ENCODE measurements at regions not wholly inside any gene's neighbourhood (a gene's known extent, or its start where the extent isn't known, plus 50 kb on each side); places are given as distances from the start of the nearest gene placed in this dataset.

- no peak for DNase-seq
These were observed 92.7 kb downstream of the GADD45G start for GRCh38 chr9:89697553-89697952.

GRCh38 chr9:89698411-89699005, 93.7 kb downstream of the GADD45G start:
- DNase-seq, result no peak

- DNase-seq, result no peak
These were observed 94.8 kb downstream of the GADD45G start for GRCh38 chr9:89699646-89700045.

- peak; percentile 33 for DNase-seq
These were observed 96.5 kb downstream of the GADD45G start for GRCh38 chr9:89701221-89701798.

- DNase-seq, result no peak
These were observed 97.6 kb downstream of the GADD45G start for GRCh38 chr9:89702401-89702800.

GRCh38 chr9:89705651-89706050, 100.8 kb downstream of the GADD45G start:
- no peak for DNase-seq

GRCh38 chr9:89706086-89706485, 101.3 kb downstream of the GADD45G start:
- no peak for DNase-seq

GRCh38 chr9:89706731-89707191, 101.9 kb downstream of the GADD45G start:
- DNase-seq, result no peak

GRCh38 chr9:89710697-89711096, 105.9 kb downstream of the GADD45G start:
- no peak for DNase-seq

GRCh38 chr9:89711866-89712265, 107.1 kb downstream of the GADD45G start:
- DNase-seq, result no peak

- DNase-seq, result no peak
These were observed 107.5 kb downstream of the GADD45G start for GRCh38 chr9:89712283-89712682.

GRCh38 chr9:89714321-89714720, 109.5 kb downstream of the GADD45G start:
- no peak for DNase-seq

- no peak for DNase-seq
These were observed 110.6 kb downstream of the GADD45G start for GRCh38 chr9:89715318-89715858.

- no peak for DNase-seq
These were observed 111.1 kb downstream of the GADD45G start for GRCh38 chr9:89715881-89716280.

- no peak for DNase-seq
These were observed 111.7 kb downstream of the GADD45G start for GRCh38 chr9:89716559-89716958.

- DNase-seq, result no peak
These were observed 113.4 kb downstream of the GADD45G start for GRCh38 chr9:89718176-89718575.

GRCh38 chr9:89718651-89719050, 113.8 kb downstream of the GADD45G start:
- DNase-seq, result no peak

GRCh38 chr9:89719202-89719601, 114.4 kb downstream of the GADD45G start:
- no peak for DNase-seq

- DNase-seq, result no peak
These were observed 115.9 kb downstream of the GADD45G start for GRCh38 chr9:89720696-89721175.

GRCh38 chr9:89721176-89721700, 116.4 kb downstream of the GADD45G start:
- no peak for DNase-seq

GRCh38 chr9:89721971-89722530, 117.2 kb downstream of the GADD45G start:
- no peak for DNase-seq

- no peak for DNase-seq
These were observed 117.9 kb downstream of the GADD45G start for GRCh38 chr9:89722712-89723111.

- DNase-seq, result no peak
These were observed 118.8 kb downstream of the GADD45G start for GRCh38 chr9:89723469-89724100.
